Testis (tissue), 2 donors: ENCODE measurements at regions not wholly inside any gene's neighbourhood (a gene's known extent, or its start where the extent isn't known, plus 50 kb on each side); places are given as distances from the start of the nearest gene placed in this dataset.

Experiments
- DNase-seq: peaks from one replicate; pipeline ENCODE4 v3.0.0-alpha.2; 2019
- H3K27ac ChIP-seq, 2 donors: fragments of 200-600 bp; sonication (generic); one replicate each; pipeline ENCODE4 v1.5.1; 2019
- H3K27me3 ChIP-seq: fragments of 200-600 bp; sonication (generic); one replicate; pipeline ENCODE4 v1.5.1; 2019
- H3K36me3 ChIP-seq: fragments of 200-600 bp; sonication (generic); one replicate; pipeline ENCODE4 v1.5.1; 2017; ENCODE audit warnings: low read depth; ENCODE audit errors: missing control alignments
- H3K4me1 ChIP-seq: fragments of 200-600 bp; sonication (generic); one replicate; pipeline ENCODE4 v1.5.1; 2019
- H3K4me3 ChIP-seq, 2 donors: fragments of 200-600 bp; sonication (generic); one replicate each; pipeline ENCODE4 v1.5.1; 2017 to 2019
- H3K9me3 ChIP-seq: fragments of 200-600 bp; sonication (generic); one replicate; pipeline ENCODE4 v1.5.1; 2017
- POLR2A ChIP-seq: fragments of 450-650 bp; IDR thresholded peaks from one replicate; pipeline ENCODE4 v1.6.1; 2017; ENCODE audit warnings: antibody characterized with exemption, mild to moderate bottlenecking, moderate library complexity
- WGBS, 2 donors: methylation state at CpG; one replicate each; pipeline ENCODE4 v1.1.5; 2018; 5-methylcytosine and 5-hydroxymethylcytosine counted together
- intact Hi-C: fragments of 100-400 bp; cut with DNase I; formaldehyde crosslinking; loops from one replicate; pipeline ENCODE4 v1.15.1; 2023; ENCODE audit warnings: low total_unique reads
- TF ChIP-seq, protein P1 (sequence below), 3 experiments: fragments of 450-650 bp in 2 of 3; fragments of 200-600 bp in 1 of 3; sonication (generic) in 1 of 3; IDR thresholded peaks; one replicate each; pipeline ENCODE4 v1.5.1; 2016 to 2019; ENCODE audit warnings: antibody characterized with exemption in 3 of 3, mild to moderate bottlenecking in 2 of 3, moderate library complexity in 1 of 3

DNA sequence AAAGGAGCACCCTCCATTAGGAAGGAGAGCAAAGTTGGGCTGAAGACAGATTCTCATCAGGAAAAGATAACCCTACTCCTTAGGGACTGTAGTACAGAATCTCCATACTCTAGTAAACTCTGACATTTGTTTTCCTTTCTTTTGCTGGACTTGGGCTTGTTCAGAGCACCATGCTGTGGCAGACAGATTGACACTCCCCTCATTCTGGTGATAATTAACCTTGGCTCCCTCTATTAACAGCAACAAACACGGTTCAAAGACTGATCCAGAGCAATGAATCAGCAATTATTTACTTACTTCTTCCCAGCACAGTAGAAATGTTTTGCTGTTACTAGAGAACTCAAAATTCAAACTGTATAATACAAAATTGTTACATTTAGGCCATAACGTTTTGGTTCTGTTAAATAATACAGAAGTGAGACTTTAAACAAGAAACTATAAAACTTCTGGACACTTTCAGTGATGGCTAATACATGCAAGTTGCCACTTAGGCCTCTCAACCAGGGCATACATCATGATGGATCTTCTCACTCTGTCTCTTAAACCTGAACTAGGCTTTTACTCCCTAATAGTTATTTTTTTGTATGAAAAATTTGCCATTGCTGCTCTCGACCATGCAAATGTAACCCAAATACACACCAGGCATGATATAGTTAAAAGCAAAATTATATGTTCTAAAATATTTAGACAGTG, 639.0 kb downstream of the IPMK start:
- WGBS, 2 donors, result 32 to 43% methylated on average over 3 of the region's 3 CpGs
- no peaks in the 10 kb centered on the region for H3K27me3 ChIP-seq
- no peak for TF ChIP-seq POLR2A
- TF ChIP-seq, protein P1, sequence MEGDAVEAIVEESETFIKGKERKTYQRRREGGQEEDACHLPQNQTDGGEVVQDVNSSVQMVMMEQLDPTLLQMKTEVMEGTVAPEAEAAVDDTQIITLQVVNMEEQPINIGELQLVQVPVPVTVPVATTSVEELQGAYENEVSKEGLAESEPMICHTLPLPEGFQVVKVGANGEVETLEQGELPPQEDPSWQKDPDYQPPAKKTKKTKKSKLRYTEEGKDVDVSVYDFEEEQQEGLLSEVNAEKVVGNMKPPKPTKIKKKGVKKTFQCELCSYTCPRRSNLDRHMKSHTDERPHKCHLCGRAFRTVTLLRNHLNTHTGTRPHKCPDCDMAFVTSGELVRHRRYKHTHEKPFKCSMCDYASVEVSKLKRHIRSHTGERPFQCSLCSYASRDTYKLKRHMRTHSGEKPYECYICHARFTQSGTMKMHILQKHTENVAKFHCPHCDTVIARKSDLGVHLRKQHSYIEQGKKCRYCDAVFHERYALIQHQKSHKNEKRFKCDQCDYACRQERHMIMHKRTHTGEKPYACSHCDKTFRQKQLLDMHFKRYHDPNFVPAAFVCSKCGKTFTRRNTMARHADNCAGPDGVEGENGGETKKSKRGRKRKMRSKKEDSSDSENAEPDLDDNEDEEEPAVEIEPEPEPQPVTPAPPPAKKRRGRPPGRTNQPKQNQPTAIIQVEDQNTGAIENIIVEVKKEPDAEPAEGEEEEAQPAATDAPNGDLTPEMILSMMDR (IDR thresholded peaks at IDR 0.05), result no peak
- intact Hi-C loops, result no loop called here
- H3K9me3 ChIP-seq, result no peaks in the 10 kb centered on the region
- DNase-seq, result no peak
- no peak overlapping the region for H3K27ac ChIP-seq
- H3K4me1 ChIP-seq, result no peaks in the 10 kb centered on the region
- no peaks in the 10 kb centered on the region for H3K36me3 ChIP-seq
- no peak overlapping the region for H3K4me3 ChIP-seq

DNA sequence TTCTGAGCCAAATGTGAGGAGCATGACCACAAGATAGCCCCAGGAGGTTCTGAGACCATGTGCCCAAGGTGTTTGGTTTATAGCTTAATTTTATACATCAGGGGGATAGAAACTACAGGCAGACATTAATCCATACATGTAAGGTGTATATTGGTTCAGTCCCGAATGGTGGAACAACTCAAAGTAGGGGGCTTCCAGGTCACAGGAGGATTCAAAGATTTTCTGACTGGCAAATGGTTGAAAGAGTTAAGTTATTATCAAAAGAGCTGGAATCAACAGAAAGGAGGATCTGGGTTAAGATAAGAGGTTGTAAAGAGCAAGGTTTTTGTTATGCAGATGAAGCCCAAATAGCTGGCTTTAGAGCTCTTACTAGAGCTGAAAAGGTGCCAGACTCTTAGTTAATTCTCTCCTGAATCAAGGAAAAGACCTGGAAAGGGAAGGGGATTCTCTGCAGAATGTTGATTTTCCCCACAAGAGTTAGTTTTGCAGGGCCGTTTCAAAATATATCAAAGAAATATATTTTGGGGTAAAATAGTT, 640.0 kb downstream of the IPMK start:
- H3K4me1 ChIP-seq, result no peaks in the 10 kb centered on the region
- no peak overlapping the region for H3K27ac ChIP-seq
- 65 to 82% methylated on average over 2 of the region's 2 CpGs for WGBS, 2 donors
- no peak overlapping the region for H3K4me3 ChIP-seq
- H3K36me3 ChIP-seq, result no peaks in the 10 kb centered on the region
- no peak for DNase-seq
- no peaks in the 10 kb centered on the region for H3K9me3 ChIP-seq
- TF ChIP-seq POLR2A, result no peak
- TF ChIP-seq, protein P1 (IDR thresholded peaks at IDR 0.05), result no peak
- no peaks in the 10 kb centered on the region for H3K27me3 ChIP-seq
- intact Hi-C loops, result no loop called here

DNA sequence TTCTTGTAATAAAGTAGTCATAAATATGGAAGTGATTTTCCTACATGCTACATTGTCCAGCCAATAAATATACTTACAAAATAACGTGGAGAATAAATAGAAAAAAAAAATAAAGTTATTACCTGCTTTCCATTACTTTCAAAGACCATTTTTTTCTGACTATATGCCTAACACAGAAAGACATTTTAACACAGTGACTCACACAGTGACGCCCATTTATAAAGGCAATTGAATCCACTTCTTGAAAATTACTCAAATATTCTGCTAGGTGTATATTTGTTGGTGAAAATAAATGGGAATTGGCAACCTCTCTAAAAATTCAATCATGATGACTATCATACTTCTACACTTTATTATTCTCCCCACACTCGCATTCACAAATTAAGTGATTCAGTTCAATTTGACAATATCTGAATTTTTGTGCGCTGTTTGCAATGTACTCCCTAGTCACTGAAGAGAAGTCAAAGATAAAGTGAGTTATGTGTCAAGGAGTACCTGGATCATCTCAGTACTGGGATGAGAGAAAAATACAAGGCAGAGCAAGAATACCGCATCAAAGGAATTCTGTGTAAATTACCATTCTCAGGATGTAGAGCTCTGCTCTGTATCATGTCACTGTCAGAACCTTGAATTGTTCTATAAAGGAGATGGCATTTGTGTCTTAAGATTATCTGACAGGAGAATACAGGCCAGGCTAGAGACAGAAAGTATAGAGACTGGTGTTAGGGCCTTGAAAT, 642.7 kb downstream of the IPMK start:
- DNase-seq, result no peak
- no peaks in the 10 kb centered on the region for H3K36me3 ChIP-seq
- WGBS, 2 donors, result 57 to 63% methylated on average over 5 of the region's 5 CpGs
- intact Hi-C loops, result no loop called here
- H3K4me1 ChIP-seq, result no peaks in the 10 kb centered on the region
- no peaks in the 10 kb centered on the region for H3K9me3 ChIP-seq
- H3K27ac ChIP-seq, result no peak overlapping the region
- no peak for TF ChIP-seq POLR2A
- TF ChIP-seq, protein P1 (IDR thresholded peaks at IDR 0.05), result no peak
- H3K4me3 ChIP-seq, result no peak overlapping the region
- H3K27me3 ChIP-seq, result no peaks in the 10 kb centered on the region

DNA sequence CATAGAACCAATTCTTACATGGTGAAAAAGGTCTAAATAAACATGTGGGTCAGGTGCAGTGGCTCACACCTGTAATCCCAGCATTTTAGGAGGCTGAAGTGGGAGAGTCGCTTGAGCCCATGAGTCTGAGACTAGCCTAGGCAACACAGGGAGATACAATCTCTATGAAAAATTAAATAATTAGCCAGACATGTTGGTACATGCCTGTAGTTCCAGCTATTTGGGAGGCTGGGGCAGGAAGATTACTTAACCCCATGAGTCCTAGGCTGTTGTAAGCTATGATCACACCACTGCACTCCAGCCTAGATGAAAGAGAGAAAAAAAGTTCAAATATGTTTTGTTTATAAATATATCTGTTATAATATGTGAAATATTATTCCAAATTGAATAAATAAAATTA, 643.6 kb downstream of the IPMK start:
- no peaks in the 10 kb centered on the region for H3K9me3 ChIP-seq
- intact Hi-C loops, result no loop called here
- no peaks in the 10 kb centered on the region for H3K36me3 ChIP-seq
- H3K4me1 ChIP-seq, result no peaks in the 10 kb centered on the region
- WGBS, 2 donors, result 85 to 92% methylated on average over 1 of the region's 1 CpG
- H3K27ac ChIP-seq, result no peak overlapping the region
- no peak for DNase-seq
- no peaks in the 10 kb centered on the region for H3K27me3 ChIP-seq
- no peak for TF ChIP-seq POLR2A
- TF ChIP-seq, protein P1 (IDR thresholded peaks at IDR 0.05), result no peak
- H3K4me3 ChIP-seq, result no peak overlapping the region
